ENCODE measurements at regions not wholly inside any gene's neighbourhood (a gene's known extent, or its start where the extent isn't known, plus 50 kb on each side); places are given as distances from the start of the nearest gene placed in this dataset.

GRCh38 chr18:46282177-46282570 lies 178.0 kb downstream of the HAUS1 start:
- TF ChIP-seq CTCF (IDR thresholded peaks at IDR 0.05; ENCODE audit: low read length): no peak
- TF ChIP-seq EZH2 (optimal IDR thresholded peaks at IDR 0.05; ENCODE audit: low read depth, low read length): no peak
- TF ChIP-seq EZH2phosphoT487 (IDR thresholded peaks at IDR 0.05; ENCODE audit: low read length): no peak

Data from MM.1S (cell line).